Brain pericyte (primary cell): ENCODE measurements at regions not wholly inside any gene's neighbourhood (a gene's known extent, or its start where the extent isn't known, plus 50 kb on each side); places are given as distances from the start of the nearest gene placed in this dataset.

Source experiments
- DNase-seq: peaks from one replicate; pipeline ENCODE4 v3.0.0-alpha.2; 2012; ENCODE audit warnings: low read depth, low spot score

- no peak for DNase-seq
Measured at GRCh38 chr3:69536306-69537020, 150.6 kb upstream of the FRMD4B start.

- no peak for DNase-seq
Measured at GRCh38 chr3:69535613-69536012, 149.7 kb upstream of the FRMD4B start.

GRCh38 chr3:69532547-69533224 lies 146.8 kb upstream of the FRMD4B start:
- no peak for DNase-seq

GRCh38 chr3:69531576-69532546 lies 146.0 kb upstream of the FRMD4B start:
- DNase-seq = no peak

GRCh38 chr3:69530554-69530953 lies 144.7 kb upstream of the FRMD4B start:
- no peak for DNase-seq

- DNase-seq = no peak
Measured at GRCh38 chr3:69527498-69527897, 141.6 kb upstream of the FRMD4B start.

- DNase-seq = no peak
Measured at GRCh38 chr3:69524816-69525215, 138.9 kb upstream of the FRMD4B start.

- DNase-seq = no peak
Measured at GRCh38 chr3:69521286-69521685, 135.4 kb upstream of the FRMD4B start.

GRCh38 chr3:69511361-69511760 lies 125.5 kb upstream of the FRMD4B start:
- no peak for DNase-seq

- DNase-seq = no peak
Measured at GRCh38 chr3:69510481-69511030, 124.7 kb upstream of the FRMD4B start.

- DNase-seq = no peak
Measured at GRCh38 chr3:69509288-69509687, 123.4 kb upstream of the FRMD4B start.

- DNase-seq = no peak
Measured at GRCh38 chr3:69505770-69506407, 120.0 kb upstream of the FRMD4B start.

- DNase-seq = no peak
Measured at GRCh38 chr3:69504232-69504631, 118.3 kb upstream of the FRMD4B start.

GRCh38 chr3:69500604-69501003 lies 114.7 kb upstream of the FRMD4B start:
- no peak for DNase-seq

GRCh38 chr3:69499899-69500421 lies 114.1 kb upstream of the FRMD4B start:
- no peak for DNase-seq

- no peak for DNase-seq
Measured at GRCh38 chr3:69499422-69499821, 113.5 kb upstream of the FRMD4B start.

- DNase-seq = no peak
Measured at GRCh38 chr3:69496856-69497255, 111.0 kb upstream of the FRMD4B start.

GRCh38 chr3:69494185-69494584 lies 108.3 kb upstream of the FRMD4B start:
- DNase-seq = no peak

- DNase-seq = no peak
Measured at GRCh38 chr3:69493157-69493556, 107.3 kb upstream of the FRMD4B start.

GRCh38 chr3:69491975-69492374 lies 106.1 kb upstream of the FRMD4B start:
- no peak for DNase-seq

GRCh38 chr3:69490971-69491370 lies 105.1 kb upstream of the FRMD4B start:
- no peak for DNase-seq
